ENCODE measurements at regions not wholly inside any gene's neighbourhood (a gene's known extent, or its start where the extent isn't known, plus 50 kb on each side); places are given as distances from the start of the nearest gene placed in this dataset.

- no peak for DNase-seq (ENCODE audit: low read depth, low spot score)
These were observed 976.1 kb upstream of the MAP3K7 start for GRCh38 chr6:91562955-91563354.

- no peak for DNase-seq (ENCODE audit: low read depth, low spot score)
These were observed 973.5 kb upstream of the MAP3K7 start for GRCh38 chr6:91560409-91560808.

GRCh38 chr6:91540902-91541301 is 954.0 kb upstream of the MAP3K7 start:
- DNase-seq (ENCODE audit: low read depth, low spot score), result no peak

GRCh38 chr6:91539456-91539855 is 952.6 kb upstream of the MAP3K7 start:
- DNase-seq (ENCODE audit: low read depth, low spot score), result no peak

GRCh38 chr6:91538622-91539021 is 951.8 kb upstream of the MAP3K7 start:
- no peak for DNase-seq (ENCODE audit: low read depth, low spot score)

- no peak for DNase-seq (ENCODE audit: low read depth, low spot score)
These were observed 947.7 kb upstream of the MAP3K7 start for GRCh38 chr6:91534614-91535013.

- no peak for DNase-seq (ENCODE audit: low read depth, low spot score)
These were observed 936.6 kb upstream of the MAP3K7 start for GRCh38 chr6:91523511-91523910.

- DNase-seq (ENCODE audit: low read depth, low spot score), result no peak
These were observed 935.1 kb upstream of the MAP3K7 start for GRCh38 chr6:91521999-91522398.

GRCh38 chr6:91509711-91510110 is 922.8 kb upstream of the MAP3K7 start:
- DNase-seq (ENCODE audit: low read depth, low spot score), result no peak

- DNase-seq (ENCODE audit: low read depth, low spot score), result no peak
These were observed 922.2 kb upstream of the MAP3K7 start for GRCh38 chr6:91509039-91509438.

GRCh38 chr6:91506509-91506908 is 919.6 kb upstream of the MAP3K7 start:
- DNase-seq (ENCODE audit: low read depth, low spot score), result no peak

GRCh38 chr6:91505199-91505598 is 918.3 kb upstream of the MAP3K7 start:
- DNase-seq (ENCODE audit: low read depth, low spot score), result no peak

- DNase-seq (ENCODE audit: low read depth, low spot score), result no peak
These were observed 915.1 kb upstream of the MAP3K7 start for GRCh38 chr6:91501930-91502329.

GRCh38 chr6:91500689-91501303 is 913.9 kb upstream of the MAP3K7 start:
- DNase-seq (ENCODE audit: low read depth, low spot score), result no peak

GRCh38 chr6:91498576-91498975 is 911.7 kb upstream of the MAP3K7 start:
- DNase-seq (ENCODE audit: low read depth, low spot score), result no peak

- no peak for DNase-seq (ENCODE audit: low read depth, low spot score)
These were observed 910.9 kb upstream of the MAP3K7 start for GRCh38 chr6:91497770-91498169.

GRCh38 chr6:91490671-91491301 is 903.9 kb upstream of the MAP3K7 start:
- no peak for DNase-seq (ENCODE audit: low read depth, low spot score)

- DNase-seq (ENCODE audit: low read depth, low spot score), result no peak
These were observed 901.0 kb upstream of the MAP3K7 start for GRCh38 chr6:91487696-91488392.

- no peak for DNase-seq (ENCODE audit: low read depth, low spot score)
These were observed 899.3 kb upstream of the MAP3K7 start for GRCh38 chr6:91486200-91486599.

- no peak for DNase-seq (ENCODE audit: low read depth, low spot score)
These were observed 898.2 kb upstream of the MAP3K7 start for GRCh38 chr6:91485047-91485446.

GRCh38 chr6:91483415-91484105 is 896.7 kb upstream of the MAP3K7 start:
- no peak for DNase-seq (ENCODE audit: low read depth, low spot score)

- DNase-seq (ENCODE audit: low read depth, low spot score), result no peak
These were observed 895.6 kb upstream of the MAP3K7 start for GRCh38 chr6:91482498-91482897.

- no peak for DNase-seq (ENCODE audit: low read depth, low spot score)
These were observed 893.5 kb upstream of the MAP3K7 start for GRCh38 chr6:91480402-91480801.
